Natural killer cell (primary cell): ENCODE measurements at regions not wholly inside any gene's neighbourhood (a gene's known extent, or its start where the extent isn't known, plus 50 kb on each side); places are given as distances from the start of the nearest gene placed in this dataset.

Experiments
- ATAC-seq, 3 donors: fragments of 150-1000 bp in 2 of 3; fragments of 200-7000 bp in 1 of 3; cut with Tn5 transposase; 1 replicate in 1 of 3; 2 replicates in 2 of 3; pipeline ENCODE4 v1.10.0; 2021; ENCODE audit warnings: mild to moderate bottlenecking in 2 of 3, moderate library complexity in 2 of 3
- DNase-seq, 2 donors: peaks; one replicate each; pipeline versions ENCODE4 v3.0.0 to v3.0.0-alpha.2; 2013 to 2021; ENCODE audit warnings: mixed read lengths in 1 of 2
- H3K27ac ChIP-seq: one replicate; pipeline ENCODE4 v1.5.1; 2013; ENCODE audit warnings: mild to moderate bottlenecking, low read length
- H3K27me3 ChIP-seq: one replicate; pipeline ENCODE4 v1.6.1; 2013; ENCODE audit warnings: low read length; ENCODE audit not compliant: control insufficient read depth, insufficient read depth
- H3K36me3 ChIP-seq: one replicate; pipeline ENCODE4 v1.6.1; 2013; ENCODE audit warnings: low read length; ENCODE audit not compliant: control insufficient read depth, insufficient read depth
- H3K4me1 ChIP-seq: one replicate; pipeline ENCODE4 v1.6.1; 2013; ENCODE audit warnings: low read length; ENCODE audit not compliant: control insufficient read depth, insufficient read depth
- H3K4me3 ChIP-seq: one replicate; pipeline ENCODE4 v1.5.1; 2013; ENCODE audit warnings: low read length
- H3K9me3 ChIP-seq: one replicate; pipeline ENCODE4 v1.6.1; 2013; ENCODE audit warnings: low read length; ENCODE audit not compliant: control insufficient read depth, insufficient read depth
- H3K27ac Mint-ChIP-seq, 2 donors: one replicate each; pipeline ENCODE4 v1.8.0; 2022; ENCODE audit warnings: mild to moderate bottlenecking in 2 of 2, mixed read lengths in 2 of 2, moderate library complexity in 1 of 2
- H3K27me3 Mint-ChIP-seq, 2 donors: one replicate each; pipeline ENCODE4 v1.8.0; 2022; ENCODE audit warnings: low read depth in 2 of 2, mixed read lengths in 2 of 2
- H3K36me3 Mint-ChIP-seq: one replicate; pipeline ENCODE4 v1.8.0; 2022; ENCODE audit warnings: mixed read lengths
- H3K4me1 Mint-ChIP-seq, 2 donors: one replicate each; pipeline ENCODE4 v1.8.0; 2022; ENCODE audit warnings: mixed read lengths in 2 of 2
- H3K4me3 Mint-ChIP-seq: one replicate; pipeline ENCODE4 v1.8.0; 2022; ENCODE audit warnings: mild to moderate bottlenecking, moderate library complexity, mixed read lengths
- H3K9me3 Mint-ChIP-seq, 2 donors: one replicate each; pipeline ENCODE4 v1.8.0; 2022; ENCODE audit warnings: mixed read lengths in 2 of 2
- WGBS: methylation state at CpG from one replicate; pipeline ENCODE4 v1.1.7; 2013; ENCODE audit warnings: missing lambda C conversion rate; ENCODE audit not compliant: insufficient coverage; 5-methylcytosine and 5-hydroxymethylcytosine counted together
- intact Hi-C: fragments of 100-400 bp; cut with micrococcal nuclease; formaldehyde crosslinking; loops from one replicate; pipeline ENCODE4 v1.14.2; 2022
- TF ChIP-seq, protein P1 (sequence below): fragments of 200-600 bp; IDR thresholded peaks from one replicate; pipeline ENCODE4 v1.8.0; 2022; ENCODE audit warnings: antibody characterized with exemption

DNA sequence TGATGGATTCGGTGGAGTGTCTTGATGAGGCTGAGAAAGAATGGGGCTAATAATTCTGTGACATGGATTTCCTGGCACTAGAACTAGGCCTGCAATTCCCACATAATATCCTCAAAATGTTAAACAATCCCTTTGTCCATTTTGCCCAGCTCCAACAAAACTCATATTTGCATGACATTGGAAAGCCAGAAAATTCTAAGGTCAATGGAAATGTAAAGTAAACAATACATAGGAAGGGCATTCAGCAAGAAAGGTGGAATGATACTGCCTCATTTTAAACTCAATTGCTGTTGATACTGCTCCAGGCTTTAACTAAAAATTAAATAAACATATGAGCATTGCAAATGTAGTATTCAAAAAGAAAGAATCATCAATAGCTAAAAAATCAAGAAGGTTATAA is 434.8 kb upstream of the SLC8A1 start:
- H3K4me1 ChIP-seq: no peaks in the 10 kb centered on the region
- WGBS: no CpG with 5 or more reads among the region's 1 CpG
- no peaks in the 10 kb centered on the region for H3K36me3 ChIP-seq
- Mint-ChIP-seq H3K4me1 (no peaks in the 10 kb centered on the region), H3K9me3 (peaks cover 6 to 14% of the 10 kb centered on the region in 2 donors), H3K27ac (no peak overlapping the region), H3K27me3 (no peaks in the 10 kb centered on the region), H3K36me3 (no peaks in the 10 kb centered on the region), H3K4me3 (no peak overlapping the region)
- no peak for ATAC-seq
- TF ChIP-seq, protein P1, sequence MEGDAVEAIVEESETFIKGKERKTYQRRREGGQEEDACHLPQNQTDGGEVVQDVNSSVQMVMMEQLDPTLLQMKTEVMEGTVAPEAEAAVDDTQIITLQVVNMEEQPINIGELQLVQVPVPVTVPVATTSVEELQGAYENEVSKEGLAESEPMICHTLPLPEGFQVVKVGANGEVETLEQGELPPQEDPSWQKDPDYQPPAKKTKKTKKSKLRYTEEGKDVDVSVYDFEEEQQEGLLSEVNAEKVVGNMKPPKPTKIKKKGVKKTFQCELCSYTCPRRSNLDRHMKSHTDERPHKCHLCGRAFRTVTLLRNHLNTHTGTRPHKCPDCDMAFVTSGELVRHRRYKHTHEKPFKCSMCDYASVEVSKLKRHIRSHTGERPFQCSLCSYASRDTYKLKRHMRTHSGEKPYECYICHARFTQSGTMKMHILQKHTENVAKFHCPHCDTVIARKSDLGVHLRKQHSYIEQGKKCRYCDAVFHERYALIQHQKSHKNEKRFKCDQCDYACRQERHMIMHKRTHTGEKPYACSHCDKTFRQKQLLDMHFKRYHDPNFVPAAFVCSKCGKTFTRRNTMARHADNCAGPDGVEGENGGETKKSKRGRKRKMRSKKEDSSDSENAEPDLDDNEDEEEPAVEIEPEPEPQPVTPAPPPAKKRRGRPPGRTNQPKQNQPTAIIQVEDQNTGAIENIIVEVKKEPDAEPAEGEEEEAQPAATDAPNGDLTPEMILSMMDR: no peak
- no peak overlapping the region for H3K4me3 ChIP-seq
- peaks cover 7% of the 10 kb centered on the region for H3K9me3 ChIP-seq
- H3K27ac ChIP-seq: no peak overlapping the region
- no peaks in the 10 kb centered on the region for H3K27me3 ChIP-seq
- no peak for DNase-seq
- intact Hi-C loops: no loop called here

DNA sequence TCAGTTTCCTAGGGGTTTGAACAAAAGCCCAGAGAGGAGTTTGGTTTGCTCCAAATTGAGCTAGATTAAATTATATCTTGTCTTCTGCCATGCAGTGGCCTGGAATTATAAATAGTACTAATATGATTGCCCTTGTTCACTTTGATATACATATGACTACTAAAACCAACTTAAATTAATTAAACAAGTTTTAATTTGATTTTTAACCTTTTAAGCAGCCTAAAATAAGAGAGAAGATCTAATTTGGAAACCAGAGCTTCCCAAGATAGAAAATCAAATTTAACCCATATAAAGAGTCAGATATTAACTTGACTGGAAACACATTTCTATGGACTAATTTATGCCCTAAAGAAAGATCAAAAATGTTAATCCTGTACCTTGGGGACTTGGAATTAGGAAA is 444.5 kb upstream of the SLC8A1 start:
- Histone ChIP-seq H3K4me1 (no peaks in the 10 kb centered on the region), H3K4me3 (no peak overlapping the region), H3K36me3 (no peaks in the 10 kb centered on the region), H3K27ac (no peak overlapping the region), H3K9me3 (peaks cover 3% of the 10 kb centered on the region), H3K27me3 (no peaks in the 10 kb centered on the region)
- peaks cover 7 to 11% of the 10 kb centered on the region in 2 donors for H3K9me3 Mint-ChIP-seq
- DNase-seq (no peak), ATAC-seq (no peak)
- no peak overlapping the region for H3K4me3 Mint-ChIP-seq
- TF ChIP-seq, protein P1: no peak
- intact Hi-C loops: no loop called here
- H3K36me3 Mint-ChIP-seq: no peaks in the 10 kb centered on the region
- H3K27ac Mint-ChIP-seq: no peak overlapping the region
- H3K27me3 Mint-ChIP-seq: no peaks in the 10 kb centered on the region
- no peaks in the 10 kb centered on the region for H3K4me1 Mint-ChIP-seq

DNA sequence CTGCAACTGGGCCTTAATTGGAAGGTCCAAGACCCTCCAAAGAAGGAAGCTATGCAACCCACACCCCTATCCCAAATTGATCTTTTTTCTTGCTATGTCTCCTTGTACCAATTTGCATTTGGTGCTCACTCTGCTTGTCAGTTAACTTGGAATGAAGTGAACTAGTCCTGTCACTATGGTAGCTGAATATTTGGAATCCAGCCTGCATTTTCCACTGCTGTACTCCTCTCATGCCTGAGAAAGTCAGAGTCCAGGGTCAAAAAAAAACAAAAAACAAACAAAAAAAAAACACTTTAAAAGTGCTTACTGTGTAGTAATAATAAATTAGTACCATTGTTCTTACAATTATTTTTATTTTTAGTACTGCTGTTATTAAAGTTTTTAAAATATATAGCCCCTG is 462.8 kb upstream of the SLC8A1 start:
- H3K27ac ChIP-seq: no peak overlapping the region
- H3K4me3 ChIP-seq: no peak overlapping the region
- ATAC-seq (no peak), DNase-seq (no peak)
- H3K9me3 Mint-ChIP-seq: peaks cover 10 to 22% of the 10 kb centered on the region in 2 donors
- H3K27me3 ChIP-seq: no peaks in the 10 kb centered on the region
- intact Hi-C loops: no loop called here
- TF ChIP-seq, protein P1: no peak
- no peaks in the 10 kb centered on the region for H3K27me3 Mint-ChIP-seq
- no peaks in the 10 kb centered on the region for H3K36me3 Mint-ChIP-seq
- no peaks in the 10 kb centered on the region for H3K4me1 Mint-ChIP-seq
- H3K4me3 Mint-ChIP-seq: no peak overlapping the region
- no peaks in the 10 kb centered on the region for H3K9me3 ChIP-seq
- H3K27ac Mint-ChIP-seq: no peak overlapping the region
- no peaks in the 10 kb centered on the region for H3K4me1 ChIP-seq
- H3K36me3 ChIP-seq: no peaks in the 10 kb centered on the region

DNA sequence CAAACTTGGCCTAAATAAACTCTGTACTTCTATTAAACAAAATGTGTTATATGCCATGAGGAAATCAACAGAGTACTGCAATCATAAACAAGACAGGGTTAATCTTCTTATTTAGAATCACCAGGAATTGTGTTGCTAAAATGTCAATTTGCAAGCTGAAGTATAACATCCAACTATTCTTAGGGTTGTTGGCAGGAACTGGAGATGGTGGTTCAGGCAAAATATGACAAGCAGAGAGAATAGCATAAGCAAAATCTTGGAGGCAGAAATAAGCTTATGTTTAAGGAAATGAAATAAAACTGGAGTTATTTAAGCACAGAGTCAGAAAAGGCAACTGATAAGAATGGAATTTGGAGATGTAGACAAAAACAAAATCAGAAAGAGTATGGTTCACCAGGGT is 463.8 kb upstream of the SLC8A1 start:
- no peaks in the 10 kb centered on the region for H3K27me3 Mint-ChIP-seq
- Histone ChIP-seq H3K36me3 (no peaks in the 10 kb centered on the region), H3K9me3 (no peaks in the 10 kb centered on the region), H3K4me3 (no peak overlapping the region), H3K27ac (no peak overlapping the region), H3K4me1 (no peaks in the 10 kb centered on the region), H3K27me3 (no peaks in the 10 kb centered on the region)
- TF ChIP-seq, protein P1: no peak
- no peak overlapping the region for H3K4me3 Mint-ChIP-seq
- DNase-seq: no peak
- intact Hi-C loops: no loop called here
- ATAC-seq: no peak
- H3K9me3 Mint-ChIP-seq: peaks cover 11 to 23% of the 10 kb centered on the region in 2 donors
- H3K36me3 Mint-ChIP-seq: no peaks in the 10 kb centered on the region
- no peak overlapping the region for H3K27ac Mint-ChIP-seq
- H3K4me1 Mint-ChIP-seq: no peaks in the 10 kb centered on the region
